Activated T-helper 17 cell treated with anti-CD3 and anti-CD28 coated beads, Interleukin-2, amount 50 U/mL, for 72 hours (primary cell): ENCODE measurements at regions not wholly inside any gene's neighbourhood (a gene's known extent, or its start where the extent isn't known, plus 50 kb on each side); places are given as distances from the start of the nearest gene placed in this dataset.
"Not testable (repeated sequence)": the region's sequence is repeated elsewhere in the genome, so short reads cannot be mapped to it uniquely, and the experiment has no call there.

Experiments
- ATAC-seq: fragments of 150-1000 bp; cut with Tn5 transposase; replicated peaks from 2 replicates; pipeline ENCODE4 v1.10.0; 2021; ENCODE audit warnings: mild to moderate bottlenecking, moderate library complexity
- H3K27ac Mint-ChIP-seq: one replicate; pipeline ENCODE4 v1.8.0; 2022; ENCODE audit warnings: mixed read lengths
- H3K27me3 Mint-ChIP-seq: one replicate; pipeline ENCODE4 v1.8.0; 2022; ENCODE audit warnings: mixed read lengths
- H3K36me3 Mint-ChIP-seq: one replicate; pipeline ENCODE4 v1.8.0; 2022; ENCODE audit warnings: low read depth, mild to moderate bottlenecking, mixed read lengths
- H3K4me1 Mint-ChIP-seq: one replicate; pipeline ENCODE4 v1.8.0; 2022; ENCODE audit warnings: mixed read lengths
- H3K4me3 Mint-ChIP-seq: one replicate; pipeline ENCODE4 v1.8.0; 2022; ENCODE audit warnings: mild to moderate bottlenecking, mixed read lengths
- H3K9me3 Mint-ChIP-seq: one replicate; pipeline ENCODE4 v1.8.0; 2022; ENCODE audit warnings: mixed read lengths

DNA sequence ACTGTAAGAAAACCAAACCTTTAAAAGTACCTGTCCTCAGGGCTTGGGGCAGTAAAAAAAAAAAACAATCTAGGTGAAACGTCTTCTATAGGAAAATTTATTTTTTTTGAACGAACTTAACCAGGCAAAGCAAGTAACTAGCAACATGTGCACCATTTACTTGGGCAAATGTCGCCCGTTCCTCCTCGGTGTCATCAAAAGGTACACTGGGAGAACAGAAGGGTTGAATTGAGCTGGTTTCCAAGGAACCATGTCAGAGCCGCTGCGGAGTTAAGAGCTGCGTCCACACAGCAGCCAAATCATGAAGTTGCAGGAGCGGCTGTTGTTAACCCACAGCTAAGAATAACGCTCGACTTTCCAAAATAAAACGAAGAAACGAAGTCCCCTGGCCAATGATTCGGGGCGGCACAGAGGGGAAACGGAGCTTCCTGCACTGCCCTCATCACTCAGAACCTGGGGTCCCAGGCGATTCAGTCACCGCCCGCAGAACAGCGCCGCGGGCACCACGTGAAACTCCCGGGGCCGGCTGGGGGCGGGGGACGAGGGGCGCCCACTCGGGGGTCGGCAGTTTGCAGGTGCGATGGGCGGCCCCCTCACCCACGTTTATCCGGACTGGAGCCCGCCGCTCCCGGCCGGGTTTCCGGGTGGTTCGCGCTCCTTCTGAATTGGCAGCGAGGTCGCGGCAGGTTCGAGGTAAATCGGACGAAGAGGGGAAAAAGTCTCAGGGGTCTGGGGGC lies 53.6 kb upstream of the PLGLB1 start:
- H3K4me1 Mint-ChIP-seq, H3K27me3 Mint-ChIP-seq, H3K9me3 Mint-ChIP-seq, H3K36me3 Mint-ChIP-seq, ATAC-seq: not testable (repeated sequence)
- Mint-ChIP-seq H3K4me3 (peak overlapping the region; percentile 85), H3K27ac (peak overlapping the region; percentile 75)

DNA sequence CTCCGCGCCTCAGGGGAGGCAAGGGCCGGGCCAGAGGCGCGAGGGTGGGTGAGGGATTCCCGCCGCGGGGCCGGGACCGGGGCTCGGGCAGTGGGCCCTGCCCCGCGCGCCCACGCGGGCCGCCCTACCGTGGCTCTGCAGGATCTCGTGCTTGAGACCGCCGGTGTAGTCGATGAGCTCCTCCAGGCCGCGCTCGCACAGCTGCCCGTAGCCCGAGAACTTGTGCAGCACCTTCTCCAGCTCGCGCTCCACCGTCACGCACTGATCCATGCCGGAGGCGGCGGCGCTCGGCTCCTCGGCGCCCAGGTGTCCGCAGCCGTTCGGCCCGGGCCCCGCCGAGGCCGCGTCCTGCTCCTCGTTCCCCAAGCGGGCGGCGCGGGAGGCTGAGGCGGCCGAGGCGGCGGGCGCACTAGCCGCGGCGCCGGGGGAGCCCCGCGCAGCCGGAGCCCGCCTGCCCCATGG lies 54.2 kb upstream of the PLGLB1 start:
- ATAC-seq, result peak; percentile 25
- H3K4me1 Mint-ChIP-seq, H3K27me3 Mint-ChIP-seq, H3K27ac Mint-ChIP-seq, H3K36me3 Mint-ChIP-seq, H3K9me3 Mint-ChIP-seq: not testable (repeated sequence)
- H3K4me3 Mint-ChIP-seq, result peak overlapping the region; percentile 85

DNA sequence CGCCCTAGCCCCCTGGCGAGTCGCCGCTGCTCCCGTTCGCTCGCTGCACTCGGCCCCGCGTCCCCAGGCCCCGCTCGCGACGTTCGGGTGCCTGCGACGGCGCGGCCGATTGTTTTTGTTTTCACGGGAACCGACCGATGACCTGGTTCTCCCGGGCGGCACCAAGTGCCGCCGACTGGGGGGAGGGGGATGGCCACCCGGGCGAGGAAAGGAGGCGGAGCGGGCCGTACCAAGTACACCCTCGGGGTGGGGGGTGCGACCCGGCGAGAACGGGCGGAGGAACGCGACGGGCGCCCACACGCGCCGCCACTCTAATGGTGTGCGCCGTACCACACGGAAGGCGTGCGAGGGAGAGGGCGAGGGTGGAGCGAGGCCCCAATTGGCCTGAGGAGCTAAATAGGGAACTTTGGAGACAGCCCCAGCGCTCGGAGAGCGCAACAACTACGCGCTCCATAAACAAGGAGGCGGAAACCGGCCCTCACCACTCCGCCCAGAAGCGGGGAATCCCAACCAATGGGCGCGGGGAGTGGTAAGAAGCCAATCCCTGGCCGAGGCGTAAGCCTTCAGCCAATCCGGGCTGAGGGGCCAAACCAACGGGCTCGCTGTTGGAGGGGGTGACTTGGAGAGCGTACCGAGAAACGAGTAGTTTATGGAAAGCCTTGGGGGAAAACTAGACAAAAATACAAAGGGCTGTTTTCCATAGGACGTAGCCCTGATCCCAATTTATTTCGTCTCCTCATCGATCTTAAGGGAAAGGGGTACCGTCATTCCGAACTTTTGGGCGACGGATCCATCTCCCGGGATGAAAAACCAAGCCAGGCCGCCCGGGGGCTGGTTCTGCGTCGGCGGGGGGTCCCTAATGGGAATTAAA lies 54.8 kb upstream of the PLGLB1 start:
- not testable (repeated sequence) for H3K36me3 Mint-ChIP-seq, H3K4me1 Mint-ChIP-seq, H3K9me3 Mint-ChIP-seq, H3K27me3 Mint-ChIP-seq
- peak overlapping the region; percentile 85 for H3K4me3 Mint-ChIP-seq
- H3K27ac Mint-ChIP-seq, result peak overlapping the region; percentile 92
- peak; percentile 93 for ATAC-seq

DNA sequence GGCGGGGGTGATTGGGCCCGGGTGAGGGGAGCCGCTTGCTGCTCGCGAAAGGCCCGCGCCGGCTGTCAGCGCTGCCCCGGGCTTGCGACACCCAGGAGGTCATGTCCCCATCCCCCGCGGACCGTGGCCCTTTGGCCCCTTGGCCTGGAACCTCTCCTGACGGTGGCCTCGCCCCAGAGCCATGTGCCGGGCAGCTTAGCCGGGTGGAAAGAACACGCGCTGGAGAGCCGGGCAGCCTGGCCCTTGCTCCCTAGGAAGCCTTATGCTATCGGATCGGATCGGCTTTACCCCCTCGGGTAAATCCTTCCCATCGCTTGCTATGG lies 55.4 kb upstream of the PLGLB1 start:
- not testable (repeated sequence) for H3K4me1 Mint-ChIP-seq, H3K9me3 Mint-ChIP-seq, H3K36me3 Mint-ChIP-seq, H3K27me3 Mint-ChIP-seq
- Mint-ChIP-seq H3K4me3 (peak overlapping the region; percentile 85), H3K27ac (peak overlapping the region; percentile 92)
- peak; percentile 25 for ATAC-seq

DNA sequence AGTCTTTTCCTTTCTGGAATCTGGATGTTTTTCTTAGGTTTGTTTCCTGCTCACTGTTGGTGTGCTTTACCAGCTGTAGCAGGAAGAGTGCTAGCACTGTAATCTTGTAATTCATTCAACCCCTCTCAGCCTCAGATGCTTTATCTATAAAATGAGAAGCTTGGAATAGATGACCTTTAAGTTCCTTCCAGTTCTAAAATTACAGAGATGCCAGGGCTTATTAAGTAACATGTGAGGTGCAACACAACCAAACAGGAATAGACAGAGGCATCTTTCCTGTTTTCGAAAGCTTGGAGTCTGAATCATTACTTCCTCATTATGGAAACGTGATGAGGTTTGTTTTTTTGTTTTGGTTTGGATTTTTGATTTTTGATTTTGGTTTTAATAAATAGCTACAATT lies 60.1 kb upstream of the PLGLB1 start:
- not testable (repeated sequence) for H3K4me3 Mint-ChIP-seq, ATAC-seq, H3K27me3 Mint-ChIP-seq, H3K27ac Mint-ChIP-seq, H3K4me1 Mint-ChIP-seq, H3K9me3 Mint-ChIP-seq, H3K36me3 Mint-ChIP-seq

DNA sequence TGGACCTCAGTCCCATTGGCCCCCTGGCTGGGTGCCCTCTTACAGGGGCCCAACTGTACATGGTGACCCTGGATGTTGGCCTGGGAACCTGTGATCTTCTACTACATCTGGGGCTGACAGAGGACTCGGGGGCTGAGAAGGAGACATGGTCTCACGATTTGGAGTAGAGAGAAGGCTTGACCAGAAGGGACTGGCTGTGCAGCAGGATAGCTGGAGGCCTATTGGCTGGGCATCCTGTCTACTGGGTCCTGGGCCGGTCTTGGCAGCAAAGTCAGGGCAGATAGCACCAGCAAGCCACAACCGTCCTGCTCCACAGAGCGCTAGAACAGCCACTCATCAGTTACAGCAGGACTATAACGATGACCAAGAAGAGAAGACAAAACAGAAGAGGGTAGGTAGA lies 66.4 kb upstream of the PLGLB1 start:
- H3K36me3 Mint-ChIP-seq, H3K27me3 Mint-ChIP-seq, H3K27ac Mint-ChIP-seq, H3K4me1 Mint-ChIP-seq, H3K4me3 Mint-ChIP-seq, ATAC-seq, H3K9me3 Mint-ChIP-seq: not testable (repeated sequence)

DNA sequence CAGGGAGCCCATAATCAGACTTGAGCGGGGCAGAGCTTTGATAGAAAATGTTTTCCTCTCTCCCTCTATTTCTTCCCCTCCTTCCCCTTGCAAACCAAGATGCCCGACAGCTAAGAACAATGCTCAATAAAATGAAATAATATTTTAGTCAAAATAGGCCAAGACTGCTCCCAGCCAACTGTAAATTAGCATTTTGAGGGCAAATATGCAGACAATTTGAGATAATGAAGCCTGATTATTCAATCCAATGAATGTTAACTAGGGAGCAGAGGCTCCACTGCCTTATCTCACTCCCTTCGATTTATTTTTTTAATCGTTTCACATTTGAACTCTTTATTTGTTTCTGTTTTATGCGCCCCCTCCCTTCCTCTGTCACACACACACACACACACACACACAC lies 67.8 kb upstream of the PLGLB1 start:
- not testable (repeated sequence) for H3K27me3 Mint-ChIP-seq, H3K36me3 Mint-ChIP-seq, ATAC-seq, H3K9me3 Mint-ChIP-seq, H3K4me3 Mint-ChIP-seq, H3K27ac Mint-ChIP-seq, H3K4me1 Mint-ChIP-seq

DNA sequence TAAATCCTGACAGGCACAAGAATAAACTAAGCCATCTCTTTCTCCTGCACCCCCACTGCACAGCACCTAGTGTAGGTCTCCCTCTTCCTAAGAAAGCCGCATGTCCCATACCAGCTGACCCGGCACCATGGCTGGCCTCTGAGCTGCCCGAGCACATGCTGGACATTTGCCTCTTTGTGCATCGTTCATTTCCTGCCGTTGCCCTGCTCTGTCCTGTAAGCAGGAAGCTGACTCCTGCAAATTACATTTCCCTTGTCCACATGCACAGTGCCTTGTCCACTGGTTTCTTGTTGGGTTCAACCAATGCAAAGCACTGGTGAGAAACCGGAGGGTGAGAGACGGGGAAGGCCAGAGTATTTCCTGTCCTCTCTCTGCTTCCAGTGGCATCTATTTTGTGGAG lies 71.6 kb upstream of the PLGLB1 start:
- ATAC-seq, H3K9me3 Mint-ChIP-seq, H3K27me3 Mint-ChIP-seq, H3K4me3 Mint-ChIP-seq, H3K27ac Mint-ChIP-seq, H3K4me1 Mint-ChIP-seq, H3K36me3 Mint-ChIP-seq: not testable (repeated sequence)

DNA sequence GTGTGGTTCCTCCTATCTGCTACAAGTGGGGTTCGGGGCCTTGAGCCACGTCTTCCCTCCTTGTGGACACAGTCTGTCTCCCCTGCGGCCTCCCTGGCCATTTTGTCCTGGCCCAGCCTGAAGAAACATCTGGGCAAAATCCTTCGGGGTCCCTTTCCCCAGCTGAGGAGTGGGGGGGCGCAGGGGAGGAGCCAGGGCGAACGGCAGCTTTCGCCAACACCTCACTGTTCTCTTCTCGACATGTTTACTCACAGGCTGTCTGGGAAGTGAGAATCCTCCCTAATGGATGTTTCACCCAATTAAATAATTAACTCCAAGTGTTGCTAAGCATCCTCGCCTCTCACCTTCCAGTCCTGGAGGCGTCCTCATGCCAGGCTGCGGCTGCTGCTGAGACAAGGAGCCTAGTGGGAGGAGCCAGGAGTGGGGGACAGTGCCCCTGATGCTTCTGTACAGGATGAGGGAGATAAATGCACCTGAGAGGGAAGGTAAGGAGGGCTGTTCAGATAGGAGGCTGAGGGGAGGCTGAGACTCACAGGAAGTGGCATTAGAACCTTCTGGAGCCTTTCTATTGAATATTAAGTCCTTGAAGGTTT lies 72.4 kb upstream of the PLGLB1 start:
- not testable (repeated sequence) for ATAC-seq, H3K27ac Mint-ChIP-seq, H3K36me3 Mint-ChIP-seq, H3K4me3 Mint-ChIP-seq, H3K4me1 Mint-ChIP-seq, H3K9me3 Mint-ChIP-seq, H3K27me3 Mint-ChIP-seq

DNA sequence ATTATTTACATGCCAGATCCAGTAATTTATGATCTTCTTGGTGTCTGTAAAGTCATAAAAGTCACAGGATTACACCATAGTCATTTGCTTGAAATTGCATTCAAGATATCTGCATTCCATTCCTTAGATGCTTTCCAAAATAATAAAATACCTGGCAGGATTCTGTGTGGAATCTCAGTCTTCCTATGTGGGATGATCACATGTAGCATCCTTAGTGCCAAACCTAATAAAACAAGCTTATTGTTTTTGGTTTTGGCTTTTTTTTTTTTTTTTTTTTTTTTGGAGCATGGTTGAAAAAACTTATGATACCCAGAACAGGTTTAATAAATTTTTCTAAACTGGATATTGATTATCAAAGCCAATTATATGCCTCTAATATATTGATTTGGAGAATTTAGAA lies 74.2 kb upstream of the PLGLB1 start:
- not testable (repeated sequence) for H3K9me3 Mint-ChIP-seq, H3K27ac Mint-ChIP-seq, H3K4me1 Mint-ChIP-seq, H3K27me3 Mint-ChIP-seq, H3K36me3 Mint-ChIP-seq, ATAC-seq, H3K4me3 Mint-ChIP-seq

DNA sequence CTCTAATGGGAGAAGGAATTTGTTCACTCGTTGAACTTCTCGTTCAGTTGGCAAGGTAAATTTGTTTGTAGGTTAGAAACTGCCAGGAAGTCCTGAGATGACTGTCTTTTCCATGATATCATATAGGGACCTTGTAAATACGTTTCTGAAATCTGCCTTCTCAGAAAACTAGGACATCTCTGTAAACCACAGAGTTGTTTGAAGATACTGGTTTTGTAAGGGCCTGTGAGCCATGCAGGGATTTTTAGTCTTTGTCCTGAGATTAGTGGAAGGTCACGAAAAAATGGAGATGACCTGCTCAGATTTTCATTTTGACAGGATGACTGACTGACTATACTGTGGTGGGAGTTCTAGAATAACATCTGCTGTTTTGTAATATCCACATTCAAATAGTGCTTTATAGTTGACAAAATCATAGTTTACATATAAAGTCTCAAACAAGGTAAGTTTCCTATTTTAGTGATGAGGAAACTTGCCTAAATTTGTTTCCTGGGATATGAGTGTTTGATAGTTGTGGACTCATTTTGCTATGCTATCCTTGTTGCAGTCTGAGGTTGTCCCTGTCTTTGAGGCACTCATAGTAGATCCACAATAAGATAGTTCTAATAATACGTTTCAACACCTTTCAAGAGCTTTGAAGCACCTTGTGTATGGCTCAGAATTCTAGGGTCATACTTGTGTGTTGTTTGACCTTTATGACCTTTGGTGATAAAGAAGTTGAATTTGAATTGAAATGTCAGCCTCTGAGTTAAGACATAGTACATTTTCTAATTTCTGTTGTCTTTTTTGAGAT lies 107.3 kb upstream of the PLGLB1 start:
- ATAC-seq, result peak; percentile 94

DNA sequence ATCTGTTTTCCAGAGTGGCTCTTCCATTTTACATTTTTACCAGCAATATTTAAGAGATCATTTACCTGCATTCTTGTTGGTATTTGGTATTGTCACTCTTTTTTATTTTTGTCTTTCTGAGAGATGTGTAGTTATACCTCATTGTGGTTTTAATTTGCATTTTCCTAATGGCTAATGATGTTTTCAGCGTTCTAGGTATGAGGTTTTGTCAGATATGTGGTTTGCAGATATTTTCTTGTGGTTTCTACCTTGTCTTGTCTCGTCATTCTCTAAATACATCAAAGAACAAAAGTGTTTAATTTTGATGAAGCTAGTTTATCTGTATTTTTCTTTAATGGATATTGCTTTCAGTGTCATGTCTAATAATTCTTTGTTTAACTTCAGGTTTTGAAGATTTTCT lies 110.9 kb upstream of the PLGLB1 start:
- H3K27ac Mint-ChIP-seq, result not testable (repeated sequence)

More for the DNA sequence above, 107.3 kb upstream of the PLGLB1 start:
- not testable (repeated sequence) for H3K4me1 Mint-ChIP-seq, H3K36me3 Mint-ChIP-seq, H3K27me3 Mint-ChIP-seq, H3K9me3 Mint-ChIP-seq
- Mint-ChIP-seq H3K4me3 (peak overlapping the region; percentile 77), H3K27ac (peak overlapping the region; percentile 98)

DNA sequence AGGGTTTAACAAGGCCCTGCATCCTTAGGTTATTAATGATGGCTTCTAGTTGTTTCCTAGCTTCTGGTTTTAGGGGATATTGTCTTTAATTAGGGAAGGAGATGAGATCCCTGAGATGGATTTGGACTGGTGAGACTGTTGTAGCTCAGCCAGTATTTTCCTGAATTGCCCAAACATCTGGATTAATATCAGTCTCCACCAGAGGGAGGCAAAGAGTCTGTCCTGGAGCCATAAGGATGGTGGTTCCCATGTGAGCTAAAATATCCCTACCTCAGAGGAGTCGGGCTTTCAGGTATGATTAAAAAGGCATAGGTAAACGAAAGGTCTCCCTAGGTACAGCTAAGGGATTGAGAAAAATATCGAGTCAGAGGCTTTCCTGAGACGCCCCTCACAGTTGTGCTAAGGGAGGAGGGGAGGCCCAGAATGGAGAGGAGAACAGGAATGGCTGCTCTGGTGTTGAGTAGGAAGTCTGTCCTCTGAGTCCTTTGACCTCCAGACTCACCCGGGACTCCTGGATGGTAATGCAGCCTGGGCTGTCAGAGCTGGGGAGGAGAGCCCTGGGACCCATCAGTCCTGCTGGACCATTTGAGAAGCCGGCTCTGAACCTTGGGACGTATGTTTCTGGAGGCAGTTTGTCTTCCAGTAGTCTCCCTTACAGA lies 130.3 kb upstream of the PLGLB1 start:
- H3K27me3 Mint-ChIP-seq, ATAC-seq, H3K9me3 Mint-ChIP-seq, H3K36me3 Mint-ChIP-seq, H3K4me3 Mint-ChIP-seq, H3K27ac Mint-ChIP-seq, H3K4me1 Mint-ChIP-seq: not testable (repeated sequence)

More for the DNA sequence above, 110.9 kb upstream of the PLGLB1 start:
- not testable (repeated sequence) for H3K27me3 Mint-ChIP-seq, H3K36me3 Mint-ChIP-seq, ATAC-seq, H3K4me1 Mint-ChIP-seq, H3K4me3 Mint-ChIP-seq, H3K9me3 Mint-ChIP-seq

DNA sequence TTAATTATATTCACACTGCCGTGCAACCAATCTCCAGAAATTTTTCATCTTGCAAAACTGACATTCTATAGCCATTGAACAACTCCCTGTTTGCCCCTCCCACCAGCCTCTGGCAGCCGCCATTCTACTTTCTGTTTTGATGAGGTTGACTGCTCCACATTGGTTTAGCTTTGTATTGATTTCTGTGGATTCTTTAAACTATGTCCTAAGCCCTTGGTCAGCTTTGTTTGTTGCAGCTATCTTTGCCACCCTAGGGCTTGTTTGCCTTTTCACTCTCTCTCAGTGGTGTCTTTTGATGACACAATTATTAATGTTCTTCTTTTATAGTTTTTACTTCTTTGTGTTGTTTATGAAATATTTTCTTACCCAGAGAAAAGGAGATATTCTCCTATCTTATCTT lies 152.8 kb upstream of the PLGLB1 start:
- H3K36me3 Mint-ChIP-seq, H3K27me3 Mint-ChIP-seq, H3K4me3 Mint-ChIP-seq, H3K4me1 Mint-ChIP-seq, ATAC-seq, H3K27ac Mint-ChIP-seq, H3K9me3 Mint-ChIP-seq: not testable (repeated sequence)
